ENCODE measurements at regions not wholly inside any gene's neighbourhood (a gene's known extent, or its start where the extent isn't known, plus 50 kb on each side); places are given as distances from the start of the nearest gene placed in this dataset.

- no peaks in the 10 kb centered on the region for H3K27me3 ChIP-seq (ENCODE audit: control insufficient read depth, insufficient read depth, low read length)
- no peak for DNase-seq
- H3K36me3 ChIP-seq (replicated peaks; ENCODE audit: control insufficient read depth, insufficient read depth, low read length): no peaks in the 10 kb centered on the region
- H3K4me3 ChIP-seq (ENCODE audit: insufficient read depth, low read depth, low read length): no peak overlapping the region
Measured at GRCh38 chr15:99506399-99506798, 59.4 kb upstream of the MEF2A start.

- Histone ChIP-seq H3K4me3 (ENCODE audit: insufficient read depth, low read depth, low read length) (no peak overlapping the region), H3K27me3 (ENCODE audit: control insufficient read depth, insufficient read depth, low read length) (no peaks in the 10 kb centered on the region), H3K36me3 (replicated peaks; ENCODE audit: control insufficient read depth, insufficient read depth, low read length) (no peaks in the 10 kb centered on the region)
- no peak for DNase-seq
Measured at GRCh38 chr15:99507016-99507503, 58.7 kb upstream of the MEF2A start.

- no peak for DNase-seq
- no peaks in the 10 kb centered on the region for H3K27me3 ChIP-seq (ENCODE audit: control insufficient read depth, insufficient read depth, low read length)
- no peak overlapping the region for H3K4me3 ChIP-seq (ENCODE audit: insufficient read depth, low read depth, low read length)
- no peaks in the 10 kb centered on the region for H3K36me3 ChIP-seq (replicated peaks; ENCODE audit: control insufficient read depth, insufficient read depth, low read length)
Measured at GRCh38 chr15:99507504-99508310, 58.1 kb upstream of the MEF2A start.

GRCh38 chr15:99508311-99508645 is 57.5 kb upstream of the MEF2A start:
- Histone ChIP-seq H3K4me3 (ENCODE audit: insufficient read depth, low read depth, low read length) (no peak overlapping the region), H3K27me3 (ENCODE audit: control insufficient read depth, insufficient read depth, low read length) (no peaks in the 10 kb centered on the region), H3K36me3 (replicated peaks; ENCODE audit: control insufficient read depth, insufficient read depth, low read length) (no peaks in the 10 kb centered on the region)
- DNase-seq: no peak

- H3K4me3 ChIP-seq (ENCODE audit: insufficient read depth, low read depth, low read length): no peak overlapping the region
- no peaks in the 10 kb centered on the region for H3K27me3 ChIP-seq (ENCODE audit: control insufficient read depth, insufficient read depth, low read length)
- H3K36me3 ChIP-seq (replicated peaks; ENCODE audit: control insufficient read depth, insufficient read depth, low read length): no peaks in the 10 kb centered on the region
- no peak for DNase-seq
Measured at GRCh38 chr15:99508852-99509251, 56.9 kb upstream of the MEF2A start.

GRCh38 chr15:99509686-99510461 is 55.9 kb upstream of the MEF2A start:
- H3K27me3 ChIP-seq (ENCODE audit: control insufficient read depth, insufficient read depth, low read length): no peaks in the 10 kb centered on the region
- H3K36me3 ChIP-seq (replicated peaks; ENCODE audit: control insufficient read depth, insufficient read depth, low read length): no peaks in the 10 kb centered on the region
- no peak overlapping the region for H3K4me3 ChIP-seq (ENCODE audit: insufficient read depth, low read depth, low read length)
- DNase-seq: no peak

- Histone ChIP-seq H3K27me3 (ENCODE audit: control insufficient read depth, insufficient read depth, low read length) (no peaks in the 10 kb centered on the region), H3K4me3 (ENCODE audit: insufficient read depth, low read depth, low read length) (no peak overlapping the region), H3K36me3 (replicated peaks; ENCODE audit: control insufficient read depth, insufficient read depth, low read length) (no peaks in the 10 kb centered on the region)
- DNase-seq: no peak
Measured at GRCh38 chr15:99511531-99511865, 54.3 kb upstream of the MEF2A start.

- no peak for DNase-seq
- H3K27me3 ChIP-seq (ENCODE audit: control insufficient read depth, insufficient read depth, low read length): no peaks in the 10 kb centered on the region
- no peaks in the 10 kb centered on the region for H3K36me3 ChIP-seq (replicated peaks; ENCODE audit: control insufficient read depth, insufficient read depth, low read length)
- H3K4me3 ChIP-seq (ENCODE audit: insufficient read depth, low read depth, low read length): no peak overlapping the region
Measured at GRCh38 chr15:99511866-99512661, 53.7 kb upstream of the MEF2A start.

GRCh38 chr15:99514306-99514705 is 51.5 kb upstream of the MEF2A start:
- no peak for DNase-seq
- Histone ChIP-seq H3K27me3 (ENCODE audit: control insufficient read depth, insufficient read depth, low read length) (no peaks in the 10 kb centered on the region), H3K4me3 (ENCODE audit: insufficient read depth, low read depth, low read length) (no peak overlapping the region), H3K36me3 (replicated peaks; ENCODE audit: control insufficient read depth, insufficient read depth, low read length) (no peaks in the 10 kb centered on the region)
